ENCODE measurements at regions not wholly inside any gene's neighbourhood (a gene's known extent, or its start where the extent isn't known, plus 50 kb on each side); places are given as distances from the start of the nearest gene placed in this dataset.

- no peak for TF ChIP-seq CTCF (IDR thresholded peaks at IDR 0.05; ENCODE audit: borderline replicate concordance, extremely low read depth, low read length, poor library complexity, severe bottlenecking)
- no peak for TF ChIP-seq EZH2 (IDR thresholded peaks at IDR 0.05; ENCODE audit: borderline replicate concordance, low read depth, low read length, severe bottlenecking)
These were observed 166.4 kb upstream of the SPRY4 start for GRCh38 chr5:142491270-142491669.
